ENCODE measurements at regions not wholly inside any gene's neighbourhood (a gene's known extent, or its start where the extent isn't known, plus 50 kb on each side); places are given as distances from the start of the nearest gene placed in this dataset.
"Not testable (repeated sequence)": the region's sequence is repeated elsewhere in the genome, so short reads cannot be mapped to it uniquely, and the experiment has no call there.

DNA sequence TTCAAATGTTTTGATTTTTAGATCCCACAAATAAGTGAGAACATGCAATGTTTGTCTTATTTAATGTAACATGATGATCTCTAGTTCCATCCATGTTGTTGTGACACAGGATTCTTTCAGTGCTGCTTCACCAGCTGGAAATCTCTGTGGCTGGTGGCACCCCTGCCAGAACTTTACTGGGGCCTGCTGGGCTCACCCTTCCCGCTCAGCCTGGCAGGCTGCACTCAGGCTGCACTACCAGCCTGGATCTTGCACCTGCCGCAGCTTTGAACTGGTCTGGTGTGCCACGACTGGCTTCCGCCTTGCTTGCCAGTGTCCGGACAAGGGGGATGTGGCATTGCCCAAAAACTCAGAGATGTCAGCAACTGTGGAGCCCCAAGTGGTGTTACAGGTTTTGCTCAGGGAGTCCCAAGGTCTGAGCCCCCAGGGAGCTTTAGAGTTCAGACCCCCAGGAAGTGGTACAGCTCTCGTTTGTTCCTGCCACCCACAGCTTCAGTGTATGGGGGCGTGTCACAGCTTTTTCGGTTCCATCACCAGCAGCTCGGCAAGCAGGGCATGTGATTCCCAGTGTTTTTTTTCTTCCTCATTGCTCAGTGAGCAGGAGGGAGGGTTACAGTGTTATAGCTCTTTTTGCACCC lies 72.3 kb upstream of the SYNCRIP start:
- Histone ChIP-seq H3K36me3 (ENCODE audit: insufficient read depth, low read length) (no peaks in the 10 kb centered on the region), H3K4me3 (no peak overlapping the region), H3K27ac (no peak overlapping the region), H3K9me3 (ENCODE audit: low read depth, low read length) (no peaks in the 10 kb centered on the region), H3K9ac (ENCODE audit: insufficient read length) (no peak overlapping the region)
- DNase-seq (ENCODE audit: low read depth, low spot score) = no peak
- no peak for TF ChIP-seq FOXP2 (optimal IDR thresholded peaks at IDR 0.05; ENCODE audit: control extremely low read depth, extremely low read length, insufficient read depth)
- no peak for TF ChIP-seq POLR2AphosphoS5 (IDR thresholded peaks at IDR 0.05; ENCODE audit: borderline replicate concordance, low read depth, low read length)
- TF ChIP-seq EZH2 (IDR thresholded peaks at IDR 0.05) = no peak

DNA sequence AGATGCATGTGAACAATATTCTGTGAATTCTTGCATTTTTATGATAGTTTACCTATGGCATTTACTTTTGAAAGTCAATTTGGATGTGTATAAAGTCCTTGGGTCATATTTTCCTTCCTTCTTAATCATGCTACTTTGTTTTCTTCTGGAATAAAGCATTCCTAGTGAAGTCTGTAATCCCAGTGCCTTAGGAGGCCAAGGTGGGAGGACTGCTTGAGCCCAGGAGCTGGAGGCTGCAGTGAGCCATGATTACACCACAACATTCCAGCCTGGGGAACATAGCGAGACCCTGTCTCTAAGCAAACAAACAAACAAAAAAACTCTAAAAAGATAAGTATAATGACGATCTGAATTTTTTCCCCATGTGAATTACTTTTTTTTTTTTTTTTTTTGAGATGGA lies 69.7 kb upstream of the SYNCRIP start:
- H3K36me3 ChIP-seq (ENCODE audit: insufficient read depth, low read length) = no peaks in the 10 kb centered on the region
- H3K27ac ChIP-seq = no peak overlapping the region
- no peak overlapping the region for H3K9ac ChIP-seq (ENCODE audit: insufficient read length)
- H3K4me3 ChIP-seq = no peak overlapping the region
- no peaks in the 10 kb centered on the region for H3K9me3 ChIP-seq (ENCODE audit: low read depth, low read length)
- no peak for DNase-seq (ENCODE audit: low read depth, low spot score)
- TF ChIP-seq FOXP2 (optimal IDR thresholded peaks at IDR 0.05; ENCODE audit: control extremely low read depth, extremely low read length, insufficient read depth) (no peak), EZH2 (IDR thresholded peaks at IDR 0.05) (no peak), POLR2AphosphoS5 (IDR thresholded peaks at IDR 0.05; ENCODE audit: borderline replicate concordance, low read depth, low read length) (no peak)

DNA sequence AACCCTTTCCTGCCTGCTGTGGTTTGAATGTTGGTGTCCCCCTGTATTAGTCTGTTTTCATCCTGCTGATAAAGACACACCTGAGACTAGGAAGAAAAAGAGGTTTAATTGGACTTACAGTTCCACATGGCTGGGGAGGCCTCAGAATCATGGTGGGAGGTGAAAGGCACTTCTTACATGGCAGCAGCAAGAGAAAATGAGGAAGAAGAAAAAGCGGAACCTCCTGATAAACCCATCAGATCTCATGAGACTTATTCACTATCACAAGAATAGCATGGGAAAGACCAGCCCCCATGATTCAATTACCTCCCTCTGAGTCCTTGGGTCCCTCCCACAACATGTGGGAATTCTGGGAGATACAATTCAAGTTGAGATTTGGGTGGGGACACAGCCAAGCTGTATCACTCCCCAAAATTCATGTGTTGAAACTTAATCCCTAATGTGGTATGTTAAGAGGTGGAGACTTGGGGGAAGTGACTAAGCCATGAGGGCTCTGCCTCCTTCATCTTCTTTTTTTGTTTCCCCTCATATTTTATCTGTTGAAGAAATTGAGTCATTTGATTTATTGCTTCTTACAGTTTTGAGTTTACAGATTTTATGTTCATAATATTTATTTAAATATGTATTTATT lies 64.9 kb upstream of the SYNCRIP start:
- H3K36me3 ChIP-seq (ENCODE audit: insufficient read depth, low read length); H3K4me3 ChIP-seq; H3K9ac ChIP-seq (ENCODE audit: insufficient read length); H3K9me3 ChIP-seq (ENCODE audit: low read depth, low read length); DNase-seq (ENCODE audit: low read depth, low spot score); H3K27ac ChIP-seq: not testable (repeated sequence)

DNA sequence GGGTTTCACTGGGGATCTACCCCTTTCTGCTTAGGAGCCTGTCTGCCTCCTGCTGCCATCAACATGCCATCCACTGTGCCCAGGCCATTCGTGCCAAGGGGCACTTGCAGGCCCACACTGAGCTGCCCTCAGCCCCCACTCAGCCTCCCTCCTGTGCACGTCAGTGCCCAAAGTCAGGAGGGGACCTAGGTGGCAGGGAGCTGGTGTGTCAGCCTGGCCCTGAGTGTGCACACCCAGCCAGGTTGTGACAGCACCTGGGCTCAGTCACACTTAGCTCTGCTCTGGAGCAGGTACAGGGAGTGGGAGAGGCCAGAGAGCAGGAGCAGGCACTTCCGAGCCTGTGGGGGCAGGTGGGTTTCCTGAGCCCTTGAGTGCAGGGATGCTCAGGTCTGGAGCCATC lies 63.6 kb upstream of the SYNCRIP start:
- H3K9me3 ChIP-seq (ENCODE audit: low read depth, low read length) = no peaks in the 10 kb centered on the region
- no peak overlapping the region for H3K4me3 ChIP-seq
- H3K9ac ChIP-seq (ENCODE audit: insufficient read length) = no peak overlapping the region
- no peak for DNase-seq (ENCODE audit: low read depth, low spot score)
- TF ChIP-seq FOXP2 (optimal IDR thresholded peaks at IDR 0.05; ENCODE audit: control extremely low read depth, extremely low read length, insufficient read depth) (no peak), POLR2AphosphoS5 (IDR thresholded peaks at IDR 0.05; ENCODE audit: borderline replicate concordance, low read depth, low read length) (no peak), EZH2 (IDR thresholded peaks at IDR 0.05) (no peak)
- no peak overlapping the region for H3K27ac ChIP-seq
- H3K36me3 ChIP-seq (ENCODE audit: insufficient read depth, low read length) = no peaks in the 10 kb centered on the region

DNA sequence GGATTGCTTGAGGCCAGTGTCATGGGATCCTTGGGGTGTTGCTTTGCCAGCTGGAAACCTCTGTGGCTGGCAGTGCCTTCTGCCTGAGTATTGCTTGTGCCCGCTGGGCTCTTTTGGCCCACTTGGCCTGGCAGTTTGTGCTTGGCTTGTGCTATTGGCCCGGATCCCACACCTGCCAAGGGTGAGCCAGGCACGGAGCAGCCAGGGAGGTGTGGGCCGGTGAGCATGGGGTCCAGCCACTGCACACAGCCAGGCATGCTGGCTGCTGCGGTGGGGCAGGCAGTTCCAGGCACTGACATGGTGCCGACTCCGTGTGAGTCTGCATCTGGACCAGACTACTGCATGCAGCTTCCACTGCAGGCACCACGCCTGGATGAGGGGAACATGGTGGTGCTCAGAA lies 62.5 kb upstream of the SYNCRIP start:
- no peak for DNase-seq (ENCODE audit: low read depth, low spot score)
- Histone ChIP-seq H3K9ac (ENCODE audit: insufficient read length) (no peak overlapping the region), H3K36me3 (ENCODE audit: insufficient read depth, low read length) (no peaks in the 10 kb centered on the region), H3K27ac (no peak overlapping the region), H3K4me3 (no peak overlapping the region), H3K9me3 (ENCODE audit: low read depth, low read length) (no peaks in the 10 kb centered on the region)
- TF ChIP-seq POLR2AphosphoS5 (IDR thresholded peaks at IDR 0.05; ENCODE audit: borderline replicate concordance, low read depth, low read length) = no peak
- TF ChIP-seq FOXP2 (optimal IDR thresholded peaks at IDR 0.05; ENCODE audit: control extremely low read depth, extremely low read length, insufficient read depth) = no peak
- TF ChIP-seq EZH2 (IDR thresholded peaks at IDR 0.05) = no peak

DNA sequence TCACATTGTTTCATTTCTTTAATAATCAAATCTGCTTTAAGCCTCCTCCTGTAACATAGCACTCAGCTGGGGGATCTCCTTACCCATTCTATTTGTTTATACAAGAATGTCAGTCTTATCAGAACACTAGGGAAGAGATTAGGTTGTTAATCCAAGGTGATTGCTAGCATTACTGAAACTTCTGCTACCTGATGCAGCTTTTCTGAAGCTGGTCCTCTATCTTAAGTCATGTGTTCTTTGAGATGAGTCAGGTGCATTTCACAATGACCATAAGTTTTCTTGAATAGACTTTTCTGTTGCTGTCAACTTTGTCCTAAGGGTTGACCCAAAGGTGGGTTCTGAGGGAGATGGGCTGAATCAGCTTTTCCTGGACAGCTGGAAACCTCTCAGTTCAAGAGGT lies 60.7 kb upstream of the SYNCRIP start:
- Histone ChIP-seq H3K4me3 (no peak overlapping the region), H3K9me3 (ENCODE audit: low read depth, low read length) (no peaks in the 10 kb centered on the region), H3K9ac (ENCODE audit: insufficient read length) (no peak overlapping the region), H3K27ac (no peak overlapping the region), H3K36me3 (ENCODE audit: insufficient read depth, low read length) (no peaks in the 10 kb centered on the region)
- no peak for DNase-seq (ENCODE audit: low read depth, low spot score)
- no peak for TF ChIP-seq FOXP2 (optimal IDR thresholded peaks at IDR 0.05; ENCODE audit: control extremely low read depth, extremely low read length, insufficient read depth)
- TF ChIP-seq EZH2 (IDR thresholded peaks at IDR 0.05) = no peak
- no peak for TF ChIP-seq POLR2AphosphoS5 (IDR thresholded peaks at IDR 0.05; ENCODE audit: borderline replicate concordance, low read depth, low read length)

All from SK-N-MC (cell line).